Activated B cell treated with CpG ODN at 0.5 μM for 24 hours (primary cell): ENCODE measurements at regions not wholly inside any gene's neighbourhood (a gene's known extent, or its start where the extent isn't known, plus 50 kb on each side); places are given as distances from the start of the nearest gene placed in this dataset.

Source experiments
- ATAC-seq: fragments of 200-7000 bp; cut with Tn5 transposase; one replicate; pipeline ENCODE4 v1.10.0; 2021; ENCODE audit warnings: low read depth, mild to moderate bottlenecking, moderate library complexity
- CTCF ChIA-PET: fragments of 350-600 bp; sonication (Branson Sonifier 250); formaldehyde crosslinking; loops from one replicate; lab custom pipeline; 2021; ENCODE audit warnings: antibody characterized with exemption; lab: Charles Lee
- POLR2A ChIA-PET: fragments of 350-600 bp; sonication (Branson Sonifier 250); formaldehyde crosslinking; loops from one replicate; lab custom pipeline; 2021; ENCODE audit warnings: antibody characterized with exemption; lab: Charles Lee
- DNase-seq: peaks from one replicate; pipeline ENCODE4 v3.0.0; 2022
- H3K27ac Mint-ChIP-seq: one replicate; pipeline ENCODE4 v1.8.0; 2020; ENCODE audit warnings: mixed read lengths
- H3K27me3 Mint-ChIP-seq: one replicate; pipeline ENCODE4 v1.8.0; 2021; ENCODE audit warnings: mixed read lengths
- H3K36me3 Mint-ChIP-seq: one replicate; pipeline ENCODE4 v1.8.0; 2021; ENCODE audit warnings: low read depth, mixed read lengths
- H3K4me1 Mint-ChIP-seq: one replicate; pipeline ENCODE4 v1.8.0; 2021; ENCODE audit warnings: mixed read lengths
- H3K4me3 Mint-ChIP-seq: one replicate; pipeline ENCODE4 v1.8.0; 2020; ENCODE audit warnings: mild to moderate bottlenecking, mixed read lengths
- H3K9me3 Mint-ChIP-seq: one replicate; pipeline ENCODE4 v1.8.0; 2020; ENCODE audit warnings: mixed read lengths
- intact Hi-C: fragments of 100-400 bp; cut with micrococcal nuclease; formaldehyde crosslinking; loops from one replicate; pipeline ENCODE4 v1.15.1; 2024
- TF ChIP-seq, protein P1 (sequence below): fragments of 200-600 bp; IDR thresholded peaks from one replicate; pipeline ENCODE4 v1.8.0; 2022; ENCODE audit warnings: antibody characterized with exemption, mild to moderate bottlenecking

DNA sequence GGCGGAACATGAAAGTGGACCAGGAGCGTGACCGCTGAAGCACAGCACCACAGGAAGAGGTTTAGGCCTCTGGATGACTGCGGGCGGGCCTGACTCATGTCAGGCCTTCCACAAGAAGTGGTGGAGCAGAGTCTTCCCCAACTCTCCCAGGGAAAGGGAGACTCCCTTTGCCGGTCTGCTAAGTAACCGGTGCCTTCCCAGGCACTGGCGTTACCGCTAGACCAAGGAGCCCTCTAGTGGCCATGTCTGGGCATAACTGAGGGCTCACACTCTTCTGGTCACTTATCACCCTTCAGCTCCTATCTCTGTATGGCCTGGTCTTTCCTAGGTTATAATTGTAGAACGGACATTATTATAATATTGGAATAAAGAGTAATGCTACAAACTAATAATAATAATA is 1931.9 kb downstream of the TP53TG3F start:
- Mint-ChIP-seq H3K4me3 (no peak overlapping the region), H3K36me3 (no peaks in the 10 kb centered on the region), H3K27ac (no peak overlapping the region), H3K27me3 (no peaks in the 10 kb centered on the region), H3K4me1 (no peaks in the 10 kb centered on the region), H3K9me3 (peaks cover 19% of the 10 kb centered on the region)
- ATAC-seq = no peak
- POLR2A ChIA-PET = no interaction called here
- TF ChIP-seq, protein P1, sequence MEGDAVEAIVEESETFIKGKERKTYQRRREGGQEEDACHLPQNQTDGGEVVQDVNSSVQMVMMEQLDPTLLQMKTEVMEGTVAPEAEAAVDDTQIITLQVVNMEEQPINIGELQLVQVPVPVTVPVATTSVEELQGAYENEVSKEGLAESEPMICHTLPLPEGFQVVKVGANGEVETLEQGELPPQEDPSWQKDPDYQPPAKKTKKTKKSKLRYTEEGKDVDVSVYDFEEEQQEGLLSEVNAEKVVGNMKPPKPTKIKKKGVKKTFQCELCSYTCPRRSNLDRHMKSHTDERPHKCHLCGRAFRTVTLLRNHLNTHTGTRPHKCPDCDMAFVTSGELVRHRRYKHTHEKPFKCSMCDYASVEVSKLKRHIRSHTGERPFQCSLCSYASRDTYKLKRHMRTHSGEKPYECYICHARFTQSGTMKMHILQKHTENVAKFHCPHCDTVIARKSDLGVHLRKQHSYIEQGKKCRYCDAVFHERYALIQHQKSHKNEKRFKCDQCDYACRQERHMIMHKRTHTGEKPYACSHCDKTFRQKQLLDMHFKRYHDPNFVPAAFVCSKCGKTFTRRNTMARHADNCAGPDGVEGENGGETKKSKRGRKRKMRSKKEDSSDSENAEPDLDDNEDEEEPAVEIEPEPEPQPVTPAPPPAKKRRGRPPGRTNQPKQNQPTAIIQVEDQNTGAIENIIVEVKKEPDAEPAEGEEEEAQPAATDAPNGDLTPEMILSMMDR = no peak
- intact Hi-C loops = no loop called here
- CTCF ChIA-PET = interaction anchor here (1.1 kb wide), 1 partner anchor 16 kb away, joined by 3 read pairs; no protein-coding TSS in a partner anchor
- DNase-seq = no peak

DNA sequence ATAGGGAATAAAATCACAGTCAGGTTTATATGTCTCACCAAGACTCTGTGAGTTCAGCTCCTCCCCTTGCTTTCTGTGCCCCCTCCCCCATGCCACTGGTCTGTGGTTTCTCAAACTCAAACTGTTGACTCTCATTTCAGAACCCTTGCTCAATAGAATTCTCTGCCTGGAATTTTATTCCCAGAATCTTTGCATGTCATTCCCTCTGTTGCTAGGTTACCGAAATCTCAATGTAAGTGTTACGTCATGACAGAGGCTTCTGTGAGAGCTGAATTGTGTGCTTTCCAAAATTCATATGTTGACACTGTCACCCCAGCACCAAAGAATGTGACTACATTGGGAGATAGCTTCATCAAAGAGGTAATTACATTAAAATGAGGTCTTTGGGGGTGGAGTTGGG is 1938.8 kb downstream of the TP53TG3F start:
- intact Hi-C loops = no loop called here
- CTCF ChIA-PET = no interaction called here

DNA sequence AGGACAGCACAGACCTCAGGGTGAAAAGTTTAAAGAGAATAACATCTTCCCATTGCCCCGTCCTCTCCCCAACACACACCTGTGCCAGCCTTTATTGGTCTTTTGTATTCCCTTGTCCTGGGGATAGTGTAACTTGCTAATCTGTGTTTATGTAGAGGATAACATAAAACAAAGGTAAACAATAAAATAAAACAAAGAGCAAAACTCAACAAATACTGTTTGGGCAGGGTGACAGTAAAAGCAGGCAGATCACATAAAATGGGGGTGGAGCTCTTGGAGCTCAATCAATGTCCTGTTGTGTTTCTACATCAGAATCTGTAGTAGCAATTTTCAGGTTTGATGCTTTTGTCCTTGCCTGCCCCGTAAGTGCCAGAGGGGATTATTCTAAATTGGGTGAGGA is 1939.7 kb downstream of the TP53TG3F start:
- intact Hi-C loops = no loop called here
- TF ChIP-seq, protein P1 = no peak
- no peak overlapping the region for H3K4me3 Mint-ChIP-seq
- ATAC-seq = no peak
- no peaks in the 10 kb centered on the region for H3K27me3 Mint-ChIP-seq
- ChIA-PET POLR2A (no interaction called here), CTCF (no interaction called here)
- H3K4me1 Mint-ChIP-seq = no peaks in the 10 kb centered on the region
- H3K36me3 Mint-ChIP-seq = no peaks in the 10 kb centered on the region
- H3K27ac Mint-ChIP-seq = no peak overlapping the region
- peaks cover 18% of the 10 kb centered on the region for H3K9me3 Mint-ChIP-seq
- DNase-seq = no peak

More for the DNA sequence above, 1938.8 kb downstream of the TP53TG3F start:
- no peaks in the 10 kb centered on the region for H3K27me3 Mint-ChIP-seq
- H3K36me3 Mint-ChIP-seq = no peaks in the 10 kb centered on the region
- no peak for DNase-seq
- H3K4me3 Mint-ChIP-seq = no peak overlapping the region
- H3K9me3 Mint-ChIP-seq = peaks cover 21% of the 10 kb centered on the region
- no peak overlapping the region for H3K27ac Mint-ChIP-seq
- H3K4me1 Mint-ChIP-seq = no peaks in the 10 kb centered on the region
- POLR2A ChIA-PET = no interaction called here
- ATAC-seq = no peak
- TF ChIP-seq, protein P1 = no peak

DNA sequence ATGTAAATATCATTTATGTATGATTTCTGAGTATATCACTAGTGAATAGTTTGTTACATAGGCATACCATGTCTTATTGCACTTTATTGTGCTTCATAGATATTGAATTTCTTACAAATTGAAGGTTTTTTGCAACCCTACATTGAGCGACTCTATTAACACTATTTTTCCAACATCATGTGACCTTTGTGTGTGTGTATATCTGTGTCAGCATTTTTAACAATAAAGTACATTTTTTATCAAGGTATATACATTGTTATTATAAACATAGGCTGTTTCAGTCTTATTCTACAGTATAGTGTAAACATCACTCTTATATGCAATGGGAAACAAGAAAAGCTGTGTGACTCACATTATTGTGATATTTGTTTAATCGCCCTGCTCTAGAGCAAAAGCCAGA is 1944.9 kb downstream of the TP53TG3F start:
- Mint-ChIP-seq H3K36me3 (no peaks in the 10 kb centered on the region), H3K4me1 (no peaks in the 10 kb centered on the region), H3K27me3 (no peaks in the 10 kb centered on the region), H3K9me3 (peaks cover 13% of the 10 kb centered on the region), H3K4me3 (no peak overlapping the region), H3K27ac (no peak overlapping the region)
- intact Hi-C loops = no loop called here
- ATAC-seq = no peak
- CTCF ChIA-PET = no interaction called here
- no peak for DNase-seq
- POLR2A ChIA-PET = no interaction called here
- TF ChIP-seq, protein P1 = no peak

DNA sequence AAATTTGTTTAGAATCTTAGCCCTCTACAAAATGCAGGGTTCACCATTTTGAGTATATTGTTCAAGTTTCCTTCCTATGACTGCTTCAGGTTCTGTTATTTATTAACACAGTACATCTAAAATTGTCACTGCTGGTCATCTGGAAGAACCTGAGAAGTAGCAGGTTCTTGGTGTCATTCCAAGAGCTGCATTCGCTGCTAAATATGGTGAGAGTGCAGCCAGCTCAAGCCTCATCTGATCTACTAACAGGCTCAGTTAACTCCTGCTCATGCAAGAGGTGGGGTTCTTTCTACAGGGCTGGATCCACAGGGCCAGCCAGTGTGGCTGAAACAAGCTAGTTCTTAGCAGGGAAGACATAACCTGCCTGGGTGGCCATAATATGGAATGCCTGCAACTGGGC is 1946.1 kb downstream of the TP53TG3F start:
- Mint-ChIP-seq H3K9me3 (peaks cover 15% of the 10 kb centered on the region), H3K27me3 (no peaks in the 10 kb centered on the region), H3K27ac (no peak overlapping the region), H3K4me3 (no peak overlapping the region), H3K36me3 (no peaks in the 10 kb centered on the region), H3K4me1 (no peaks in the 10 kb centered on the region)
- no peak for ATAC-seq
- TF ChIP-seq, protein P1 = no peak
- CTCF ChIA-PET = no interaction called here
- intact Hi-C loops = no loop called here
- POLR2A ChIA-PET = no interaction called here
- no peak for DNase-seq
